SK-N-SH (cell line): ENCODE measurements at regions not wholly inside any gene's neighbourhood (a gene's known extent, or its start where the extent isn't known, plus 50 kb on each side); places are given as distances from the start of the nearest gene placed in this dataset.

Experiments
- CTCF ChIA-PET: fragments of 300-600, 350-600 bp; formaldehyde crosslinking; extraction: SDS; loops from one replicate; lab custom pipeline; 2021; lab: Yijun Ruan, JAX
- POLR2A ChIA-PET: fragments of 350-600 bp; sonication (Branson Sonifier 250); formaldehyde crosslinking; extraction: SDS; loops from one replicate; lab custom pipeline; 2020; ENCODE audit warnings: antibody characterized with exemption, inconsistent platforms; lab: Yijun Ruan, JAX
- DNase-seq: peaks from one replicate; pipeline ENCODE4 v3.0.0; 2012
- H2AFZ ChIP-seq: fragments of 200-600 bp; sonication (generic); 2 replicates; pipeline ENCODE4 v1.8.1; 2016; ENCODE audit warnings: antibody characterized with exemption, mild to moderate bottlenecking, low read depth
- H3F3A ChIP-seq: fragments of 200-600 bp; sonication (generic); replicated peaks from 2 replicates; pipeline ENCODE3; 2016; ENCODE audit warnings: antibody characterized with exemption, mild to moderate bottlenecking; ENCODE audit not compliant: insufficient read depth
- H3K27ac ChIP-seq, 2 experiments: fragments of 200-500 bp in 1 of 2; fragments of 200-600 bp in 1 of 2; sonication (Bioruptor generic) in 1 of 2; sonication (generic), shearing (Covaris generic) in 1 of 2; 2 replicates each; pipeline versions ENCODE4 v1.5.1 to v1.6.1; 2014 to 2016; ENCODE audit warnings: low read depth in 2 of 2, inconsistent platforms in 1 of 2, low read length in 1 of 2, mild to moderate bottlenecking in 1 of 2, mixed read lengths in 1 of 2
- H3K27me3 ChIP-seq: fragments of 200-600 bp; sonication (generic), shearing (Covaris generic); 2 replicates; pipeline ENCODE4 v1.6.1; 2016; ENCODE audit warnings: mixed run types; ENCODE audit not compliant: insufficient read depth
- H3K36me3 ChIP-seq, 2 experiments: fragments of 200-500 bp in 1 of 2; fragments of 200-600 bp in 1 of 2; sonication (Bioruptor generic) in 1 of 2; sonication (generic) in 1 of 2; replicated peaks in 1 of 2; 2 replicates each; pipeline versions ENCODE3 to v1.5.1; 2014 to 2016; ENCODE audit warnings: low read length in 1 of 2, mild to moderate bottlenecking in 1 of 2; ENCODE audit not compliant: insufficient read depth in 2 of 2, control insufficient read depth in 1 of 2
- H3K4me1 ChIP-seq, 2 experiments: fragments of 200-500 bp in 1 of 2; fragments of 200-600 bp in 1 of 2; sonication (Bioruptor generic) in 1 of 2; sonication (generic), shearing (Covaris generic) in 1 of 2; 2 replicates each; pipeline versions ENCODE4 v1.5.1 to v1.6.1; 2014 to 2016; ENCODE audit warnings: low read depth in 1 of 2, low read length in 1 of 2, mixed run types in 1 of 2; ENCODE audit not compliant: insufficient read depth in 2 of 2, control insufficient read depth in 1 of 2
- H3K4me2 ChIP-seq: fragments of 200-600 bp; sonication (generic), shearing (Covaris generic); 2 replicates; pipeline ENCODE4 v1.6.1; 2017; ENCODE audit warnings: mixed run types
- H3K4me3 ChIP-seq, 2 experiments: fragments of 200-500 bp in 1 of 2; fragments of 200-600 bp in 1 of 2; sonication (Bioruptor generic) in 1 of 2; sonication (generic), shearing (Covaris generic) in 1 of 2; 2 replicates each; pipeline versions ENCODE4 v1.5.1 to v1.8.1; 2014 to 2016; ENCODE audit warnings: low read depth in 2 of 2, inconsistent platforms in 1 of 2, low read length in 1 of 2, mild to moderate bottlenecking in 1 of 2, mixed read lengths in 1 of 2, moderate library complexity in 1 of 2
- H3K79me2 ChIP-seq: fragments of 200-600 bp; sonication (generic); 2 replicates; pipeline ENCODE4 v1.8.1; 2017; ENCODE audit warnings: mild to moderate bottlenecking; ENCODE audit not compliant: insufficient read depth
- H3K9ac ChIP-seq: fragments of 200-600 bp; sonication (generic); 2 replicates; pipeline ENCODE4 v1.6.1; 2017; ENCODE audit warnings: mixed run types
- H3K9me2 ChIP-seq: fragments of 200-600 bp; sonication (generic); 2 replicates; pipeline ENCODE4 v1.6.1; 2017; ENCODE audit warnings: mixed run types
- H3K9me3 ChIP-seq: fragments of 200-600 bp; sonication (generic); 2 replicates; pipeline ENCODE4 v1.6.1; 2017; ENCODE audit warnings: mixed run types, mild to moderate bottlenecking, moderate library complexity
- H4K20me1 ChIP-seq: fragments of 200-600 bp; sonication (generic); 2 replicates; pipeline ENCODE4 v1.6.1; 2017; ENCODE audit warnings: mild to moderate bottlenecking, mixed run types; ENCODE audit not compliant: insufficient read depth
- ELF1 ChIP-seq: IDR thresholded peaks from 2 replicates; pipeline ENCODE4 v1.4.0; 2012
- EZH2phosphoT487 ChIP-seq: fragments of 200-600 bp; sonication (generic); IDR thresholded peaks from 2 replicates; pipeline ENCODE4 v1.6.1; 2017; ENCODE audit warnings: low read depth, mixed run types, mild to moderate bottlenecking, antibody characterized with exemption, moderate library complexity, borderline replicate concordance
- FOSL2 ChIP-seq: IDR thresholded peaks from 2 replicates; pipeline ENCODE4 v1.4.0; 2012; ENCODE audit warnings: low read depth, mild to moderate bottlenecking, moderate library complexity, borderline replicate concordance
- FOXJ3 ChIP-seq: sonication (generic); formaldehyde crosslinking; IDR thresholded peaks from 2 replicates; pipeline ENCODE4 v1.5.1; 2020; ENCODE audit warnings: mild to moderate bottlenecking, missing genetic modification reagents
- FOXM1 ChIP-seq: IDR thresholded peaks from 2 replicates; pipeline ENCODE4 v1.4.0; 2012; ENCODE audit warnings: low read depth, mild to moderate bottlenecking
- GABPA ChIP-seq: IDR thresholded peaks from 2 replicates; pipeline ENCODE4 v1.4.0; 2012; ENCODE audit warnings: low read depth, mild to moderate bottlenecking
- JUND ChIP-seq: IDR thresholded peaks from 2 replicates; pipeline ENCODE4 v1.4.0; 2012
- MEF2A ChIP-seq: IDR thresholded peaks from 2 replicates; pipeline ENCODE4 v1.4.0; 2012; ENCODE audit warnings: low read depth, borderline replicate concordance
- MXI1 ChIP-seq: IDR thresholded peaks from 2 replicates; pipeline ENCODE4 v1.6.1; 2012; ENCODE audit warnings: mild to moderate bottlenecking, low read depth, low read length, improper control_type of control experiment
- NFIC ChIP-seq: IDR thresholded peaks from 2 replicates; pipeline ENCODE4 v1.4.0; 2012; ENCODE audit warnings: borderline replicate concordance
- NRF1 ChIP-seq: IDR thresholded peaks from 2 replicates; pipeline ENCODE4 v1.6.1; 2012; ENCODE audit warnings: low read depth, mild to moderate bottlenecking, low read length
- RAD21 ChIP-seq: IDR thresholded peaks from 2 replicates; pipeline ENCODE4 v1.6.1; 2012; ENCODE audit warnings: mild to moderate bottlenecking, low read length
- RCOR1 ChIP-seq: fragments of 150-350 bp; IDR thresholded peaks from 2 replicates; pipeline ENCODE4 v1.6.1; 2017; ENCODE audit warnings: antibody characterized with exemption, low read length
- TEAD4 ChIP-seq: IDR thresholded peaks from 2 replicates; pipeline ENCODE4 v1.4.0; 2012; ENCODE audit warnings: mild to moderate bottlenecking, borderline replicate concordance; ENCODE audit not compliant: insufficient read depth
- USF2 ChIP-seq: fragments of 150-350 bp; IDR thresholded peaks from 2 replicates; pipeline ENCODE4 v1.6.1; 2017; ENCODE audit warnings: antibody characterized with exemption, low read length, low read depth, borderline replicate concordance
- YY1 ChIP-seq: IDR thresholded peaks from 2 replicates; pipeline ENCODE4 v1.4.0; 2012; ENCODE audit warnings: low read depth, mild to moderate bottlenecking
- WGBS: methylation state at CpG from one replicate; pipeline ENCODE4 v1.1.6; 2017; ENCODE audit warnings: low lambda C conversion rate; 5-methylcytosine and 5-hydroxymethylcytosine counted together
- TF ChIP-seq, protein P1 (sequence below): fragments of 150-350 bp; IDR thresholded peaks from 2 replicates; pipeline ENCODE4 v1.6.1; 2016; ENCODE audit warnings: mild to moderate bottlenecking, low read depth, low read length

- Histone ChIP-seq H3K27ac (no peak overlapping the region), H3K4me3 (no peak overlapping the region), H3K27me3 (no peaks in the 10 kb centered on the region; the same call in 1 of the 2 replicates), H3F3A (no peaks in the 10 kb centered on the region), H3K36me3 (no peaks in the 10 kb centered on the region), H3K9ac (no peak overlapping the region)
- POLR2A ChIA-PET = no interaction called here
- no peak for TF ChIP-seq YY1
- TF ChIP-seq FOSL2 = no peak
- no peak for TF ChIP-seq FOXM1
- TF ChIP-seq, all 33 proteins: peak for 0
- no peaks in the 10 kb centered on the region for H3K4me1 ChIP-seq
- no peaks in the 10 kb centered on the region for H3K79me2 ChIP-seq
- H4K20me1 ChIP-seq = no peaks in the 10 kb centered on the region
- DNase-seq = no peak
- H3K9me3 ChIP-seq = no peaks in the 10 kb centered on the region
- CTCF ChIA-PET = no interaction called here
- WGBS = 24% methylated on average over 5 of the region's 5 CpGs
- no peak overlapping the region for H3K4me2 ChIP-seq
- H3K9me2 ChIP-seq = no peaks in the 10 kb centered on the region
- no peak overlapping the region for H2AFZ ChIP-seq
Measured at GRCh38 chr9:108765265-108765664, 90.5 kb downstream of the ACTL7B start.

DNA sequence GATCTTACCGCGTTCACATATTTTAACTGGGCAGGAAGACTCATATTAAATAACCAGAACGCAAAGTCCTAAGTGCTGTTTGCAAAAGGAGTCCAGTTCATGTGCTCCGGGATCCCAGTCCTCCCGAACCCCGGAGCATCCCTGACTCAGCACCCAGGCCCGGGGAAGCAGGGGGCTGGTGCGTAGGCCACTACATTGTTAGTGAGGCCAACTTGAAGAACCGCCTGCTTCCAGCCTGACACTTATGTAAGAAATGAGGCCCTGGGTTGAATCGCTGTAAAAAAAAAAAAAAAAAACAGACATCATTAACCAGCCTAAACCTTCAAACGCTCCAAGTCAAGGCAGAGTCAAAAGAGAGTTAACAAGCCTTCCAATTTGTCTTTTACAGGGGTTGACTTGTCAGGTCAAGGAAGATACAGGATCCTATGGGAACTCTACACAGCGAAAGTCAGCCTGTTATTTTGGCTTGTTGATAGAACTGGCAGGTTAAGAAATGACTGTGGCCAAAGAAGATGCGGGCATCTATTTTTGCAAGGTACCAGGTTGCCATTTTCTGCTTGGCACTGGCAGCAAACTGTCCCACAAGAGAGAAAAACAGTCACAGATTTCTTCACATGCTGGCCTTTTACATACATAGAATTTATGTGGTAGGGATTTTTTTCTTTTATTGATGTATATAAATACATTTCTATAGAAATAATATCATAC, 93.3 kb downstream of the ACTL7B start:
- ChIA-PET POLR2A (no interaction called here), CTCF (interaction anchor here (0.6 to 2.0 kb wide), 18 partner anchors 9 to 1337 kb away, joined by 3 to 10 read pairs (median 3); no protein-coding TSS in a partner anchor)
- WGBS = 39% methylated on average over 13 of the region's 13 CpGs
- H3F3A ChIP-seq = no peaks in the 10 kb centered on the region
- H3K27me3 ChIP-seq = peaks cover 6% of the 10 kb centered on the region; the same call in 1 of the 2 replicates
- no peak for DNase-seq
- no peak overlapping the region for H3K4me3 ChIP-seq
- H3K9me2 ChIP-seq = no peaks in the 10 kb centered on the region
- no peak for TF ChIP-seq FOXJ3 (CRISPR knock-in tag)
- no peak for TF ChIP-seq FOXM1
- TF ChIP-seq, protein P1, sequence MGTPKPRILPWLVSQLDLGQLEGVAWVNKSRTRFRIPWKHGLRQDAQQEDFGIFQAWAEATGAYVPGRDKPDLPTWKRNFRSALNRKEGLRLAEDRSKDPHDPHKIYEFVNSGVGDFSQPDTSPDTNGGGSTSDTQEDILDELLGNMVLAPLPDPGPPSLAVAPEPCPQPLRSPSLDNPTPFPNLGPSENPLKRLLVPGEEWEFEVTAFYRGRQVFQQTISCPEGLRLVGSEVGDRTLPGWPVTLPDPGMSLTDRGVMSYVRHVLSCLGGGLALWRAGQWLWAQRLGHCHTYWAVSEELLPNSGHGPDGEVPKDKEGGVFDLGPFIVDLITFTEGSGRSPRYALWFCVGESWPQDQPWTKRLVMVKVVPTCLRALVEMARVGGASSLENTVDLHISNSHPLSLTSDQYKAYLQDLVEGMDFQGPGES = no peak
- TF ChIP-seq NRF1 = no peak
- TF ChIP-seq NFIC = no peak
- TF ChIP-seq ELF1 = no peak
- TF ChIP-seq TEAD4 = no peak
- TF ChIP-seq MXI1 = no peak
- TF ChIP-seq RAD21 = no peak
- no peak for TF ChIP-seq USF2
- no peak for TF ChIP-seq RCOR1
- no peak for TF ChIP-seq MEF2A
- TF ChIP-seq EZH2phosphoT487 = no peak
- no peak for TF ChIP-seq GABPA
- no peak for TF ChIP-seq JUND
- H3K27ac ChIP-seq = no peak overlapping the region
- H3K9me3 ChIP-seq = no peaks in the 10 kb centered on the region
- no peak overlapping the region for H3K9ac ChIP-seq
- no peak overlapping the region for H2AFZ ChIP-seq
- no peak overlapping the region for H3K4me2 ChIP-seq
- H3K79me2 ChIP-seq = no peaks in the 10 kb centered on the region
- H4K20me1 ChIP-seq = no peaks in the 10 kb centered on the region
- no peaks in the 10 kb centered on the region for H3K4me1 ChIP-seq
- no peaks in the 10 kb centered on the region for H3K36me3 ChIP-seq
